GM03348 (cell line): ENCODE measurements at regions not wholly inside any gene's neighbourhood (a gene's known extent, or its start where the extent isn't known, plus 50 kb on each side); places are given as distances from the start of the nearest gene placed in this dataset.
"Not testable (repeated sequence)": the region's sequence is repeated elsewhere in the genome, so short reads cannot be mapped to it uniquely, and the experiment has no call there.

Experiments
- DNase-seq: peaks from one replicate; pipeline ENCODE4 v3.0.0; 2012; ENCODE audit warnings: low spot score

GRCh38 chr2:182477774-182478173 lies 50.9 kb upstream of the PDE1A start:
- no peak for DNase-seq

- DNase-seq: no peak
Observed at GRCh38 chr2:182481676-182482075, 54.8 kb upstream of the PDE1A start.

- DNase-seq: no peak
Observed at GRCh38 chr2:182482511-182482910, 55.7 kb upstream of the PDE1A start.

GRCh38 chr2:182496596-182496995 lies 69.8 kb upstream of the PDE1A start:
- DNase-seq: no peak

- peak; percentile 24 for DNase-seq
Observed at GRCh38 chr2:182499706-182500470, 73.1 kb upstream of the PDE1A start.

- peak; percentile 20 for DNase-seq
Observed at GRCh38 chr2:182503886-182504285, 77.0 kb upstream of the PDE1A start.

- peak; percentile 69 for DNase-seq
Observed at GRCh38 chr2:182504903-182505302, 78.1 kb upstream of the PDE1A start.

- no peak for DNase-seq
Observed at GRCh38 chr2:182506606-182507005, 79.8 kb upstream of the PDE1A start.

- DNase-seq: not testable (repeated sequence)
Observed at GRCh38 chr2:182508583-182508982, 81.7 kb upstream of the PDE1A start.

- DNase-seq: no peak
Observed at GRCh38 chr2:182509216-182509615, 82.4 kb upstream of the PDE1A start.

GRCh38 chr2:182521453-182522404 lies 94.9 kb upstream of the PDE1A start:
- no peak for DNase-seq

GRCh38 chr2:182522405-182522896 lies 95.6 kb upstream of the PDE1A start:
- DNase-seq: peak; percentile 4

GRCh38 chr2:182522972-182523473 lies 96.2 kb upstream of the PDE1A start:
- no peak for DNase-seq

- DNase-seq: no peak
Observed at GRCh38 chr2:182530636-182531035, 103.8 kb upstream of the PDE1A start.

GRCh38 chr2:182540252-182540651 lies 113.4 kb upstream of the PDE1A start:
- DNase-seq: no peak

GRCh38 chr2:182541268-182541667 lies 114.4 kb upstream of the PDE1A start:
- DNase-seq: no peak

- DNase-seq: peak; percentile 9
Observed at GRCh38 chr2:182542501-182543258, 115.8 kb upstream of the PDE1A start.

GRCh38 chr2:182543741-182544525 lies 117.1 kb upstream of the PDE1A start:
- DNase-seq: no peak

- no peak for DNase-seq
Observed at GRCh38 chr2:182545420-182546167, 118.8 kb upstream of the PDE1A start.
